ENCODE measurements at regions not wholly inside any gene's neighbourhood (a gene's known extent, or its start where the extent isn't known, plus 50 kb on each side); places are given as distances from the start of the nearest gene placed in this dataset.
"Not testable (repeated sequence)": the region's sequence is repeated elsewhere in the genome, so short reads cannot be mapped to it uniquely, and the experiment has no call there.

- not testable (repeated sequence) for DNase-seq
Observed at GRCh38 chr13:90734497-90734896, 613.0 kb upstream of the MIR17HG start.

GRCh38 chr13:90738881-90739280 is 608.6 kb upstream of the MIR17HG start:
- no peak for DNase-seq

GRCh38 chr13:90740099-90740498 is 607.4 kb upstream of the MIR17HG start:
- DNase-seq = no peak

- DNase-seq = no peak
Observed at GRCh38 chr13:90742381-90742780, 605.1 kb upstream of the MIR17HG start.

- DNase-seq = no peak
Observed at GRCh38 chr13:90746230-90746629, 601.3 kb upstream of the MIR17HG start.

- DNase-seq = no peak
Observed at GRCh38 chr13:90750021-90750420, 597.5 kb upstream of the MIR17HG start.

GRCh38 chr13:90751026-90751425 is 596.5 kb upstream of the MIR17HG start:
- DNase-seq = no peak

GRCh38 chr13:90752070-90752469 is 595.4 kb upstream of the MIR17HG start:
- no peak for DNase-seq

GRCh38 chr13:90757127-90757680 is 590.3 kb upstream of the MIR17HG start:
- no peak for DNase-seq

- DNase-seq = no peak
Observed at GRCh38 chr13:90760639-90761038, 586.8 kb upstream of the MIR17HG start.

- DNase-seq = no peak
Observed at GRCh38 chr13:90763476-90764150, 583.9 kb upstream of the MIR17HG start.

- DNase-seq = no peak
Observed at GRCh38 chr13:90766386-90766902, 581.0 kb upstream of the MIR17HG start.

- DNase-seq = no peak
Observed at GRCh38 chr13:90768116-90768515, 579.4 kb upstream of the MIR17HG start.

GRCh38 chr13:90769387-90769786 is 578.1 kb upstream of the MIR17HG start:
- DNase-seq = no peak

GRCh38 chr13:90770334-90770733 is 577.2 kb upstream of the MIR17HG start:
- no peak for DNase-seq

GRCh38 chr13:90773681-90774080 is 573.8 kb upstream of the MIR17HG start:
- DNase-seq = no peak

GRCh38 chr13:90776051-90776748 is 571.3 kb upstream of the MIR17HG start:
- DNase-seq = no peak

- DNase-seq = no peak
Observed at GRCh38 chr13:90783273-90783672, 564.2 kb upstream of the MIR17HG start.

GRCh38 chr13:90787007-90787406 is 560.5 kb upstream of the MIR17HG start:
- DNase-seq = no peak

GRCh38 chr13:90792335-90792734 is 555.2 kb upstream of the MIR17HG start:
- no peak for DNase-seq

- no peak for DNase-seq
Observed at GRCh38 chr13:90793261-90793820, 554.1 kb upstream of the MIR17HG start.

GRCh38 chr13:90796474-90796873 is 551.0 kb upstream of the MIR17HG start:
- no peak for DNase-seq

GRCh38 chr13:90797335-90797734 is 550.2 kb upstream of the MIR17HG start:
- DNase-seq = no peak

GRCh38 chr13:90798381-90798780 is 549.1 kb upstream of the MIR17HG start:
- DNase-seq = no peak

Data from activated CD4-positive, alpha-beta T cell treated with anti-CD3 and anti-CD28 coated beads, Interleukin-2, Interleukin-6, amounts not matched to agents 100 ng/mL and 50 ng/mL, durations not matched to agents 16 hours and 8 hours (primary cell).